GM23248 (cell line): ENCODE measurements at regions not wholly inside any gene's neighbourhood (a gene's known extent, or its start where the extent isn't known, plus 50 kb on each side); places are given as distances from the start of the nearest gene placed in this dataset.

ENCODE experiments used
- EZH2 ChIP-seq: fragments of 200-600 bp; sonication (generic); IDR thresholded peaks from 2 replicates; pipeline ENCODE4 v1.6.1; 2018; ENCODE audit warnings: antibody characterized with exemption, mild to moderate bottlenecking; ENCODE audit not compliant: insufficient read depth, poor library complexity, severe bottlenecking
- EZH2phosphoT487 ChIP-seq: fragments of 200-600 bp; sonication (generic); IDR thresholded peaks from 2 replicates; pipeline ENCODE4 v1.6.1; 2018; ENCODE audit warnings: antibody characterized with exemption, moderate library complexity, mild to moderate bottlenecking, low read depth; ENCODE audit not compliant: insufficient read depth

- no peak for TF ChIP-seq EZH2
- no peak for TF ChIP-seq EZH2phosphoT487
These were observed 106.3 kb upstream of the KHDRBS2 start for GRCh38 chr6:62392291-62392690.
